ENCODE measurements at regions not wholly inside any gene's neighbourhood (a gene's known extent, or its start where the extent isn't known, plus 50 kb on each side); places are given as distances from the start of the nearest gene placed in this dataset.

GRCh38 chr15:47492195-47492594, 225.1 kb upstream of the SEMA6D start:
- Histone ChIP-seq H2AFZ (ENCODE audit: low read length) (no peak overlapping the region), H3K9ac (replicated peaks in 1 of 4; ENCODE audit: extremely low read depth in 1 of 4, low read depth in 3 of 4, low read length in 3 of 4) (no peak overlapping the region), H3K4me3 (ENCODE audit: extremely low read depth in 1 of 4, insufficient read depth in 2 of 4, low read depth in 3 of 4, low read length in 4 of 4) (no peak overlapping the region), H3K27ac (ENCODE audit: low read depth, low read length) (no peak overlapping the region), H3K79me2 (ENCODE audit: control insufficient read depth in 1 of 2, insufficient read depth in 2 of 2, low read length in 2 of 2) (no peaks in the 10 kb centered on the region), H3K18ac (ENCODE audit: extremely low read depth, low read length) (no peak overlapping the region), H3K4me2 (ENCODE audit: insufficient read depth in 1 of 2, low read depth in 2 of 2, low read length in 2 of 2) (no peak overlapping the region), H4K91ac (replicated peaks; ENCODE audit: insufficient read length, low read length) (no peak overlapping the region), H2AK5ac (ENCODE audit: low read depth, low read length) (no peak overlapping the region), H3K23ac (ENCODE audit: insufficient read length) (no peak overlapping the region), H4K5ac (ENCODE audit: insufficient read length, low read depth, low read length) (no peak overlapping the region), H2BK5ac (ENCODE audit: low read depth, low read length) (no peak overlapping the region), H2BK20ac (ENCODE audit: low read length) (no peak overlapping the region), H3K23me2 (ENCODE audit: low read depth, low read length) (no peaks in the 10 kb centered on the region), H4K20me1 (replicated peaks in 1 of 2; ENCODE audit: control insufficient read depth in 1 of 2, insufficient read depth in 2 of 2, low read length in 2 of 2) (no peaks in the 10 kb centered on the region), H3K56ac (replicated peaks; ENCODE audit: insufficient read length, low read depth, low read length) (no peak overlapping the region), H2BK15ac (ENCODE audit: low read length) (no peak overlapping the region), H4K8ac (ENCODE audit: extremely low read depth, insufficient read depth, low read length) (no peak overlapping the region), H2BK120ac (replicated peaks; ENCODE audit: low read depth, low read length) (no peak overlapping the region), H3K4me1 (replicated peaks in 1 of 4; ENCODE audit: control insufficient read depth in 3 of 4, insufficient read depth in 4 of 4, low read length in 3 of 4) (no peaks in the 10 kb centered on the region), H3K9me3 (ENCODE audit: insufficient read depth in 2 of 2, low read depth in 1 of 2, low read length in 1 of 2) (no peaks in the 10 kb centered on the region), H3K14ac (ENCODE audit: insufficient read length) (no peak overlapping the region), H3K79me1 (ENCODE audit: low read depth, low read length) (no peaks in the 10 kb centered on the region), H3K36me3 (ENCODE audit: control insufficient read depth in 2 of 4, insufficient read depth in 4 of 4, low read length in 3 of 4) (no peaks in the 10 kb centered on the region), H2BK12ac (ENCODE audit: low read depth, low read length) (no peak overlapping the region), H3K27me3 (replicated peaks in 1 of 4; ENCODE audit: control insufficient read depth in 3 of 4, extremely low read depth in 1 of 4, insufficient read depth in 3 of 4, low read length in 3 of 4) (no peaks in the 10 kb centered on the region), H3K4ac (replicated peaks; ENCODE audit: insufficient read length, low read depth, low read length) (no peak overlapping the region)
- DNase-seq (ENCODE audit: low read depth in 1 of 2, low spot score in 2 of 2) (no peak), FAIRE-seq (no peak)
- ChIA-PET CTCF (ENCODE audit: partially characterized antibody) (interaction anchor here (1.1 kb wide), 1 partner anchor 25 kb away, joined by 3 read pairs; no protein-coding TSS in a partner anchor), POLR2A (ENCODE audit: partially characterized antibody) (no interaction called here)
- TF ChIP-seq SUZ12 (IDR thresholded peaks at IDR 0.05; ENCODE audit: low read length) (no peak), JUN (IDR thresholded peaks at IDR 0.05; ENCODE audit: low read depth, low read length) (no peak), KDM4A (IDR thresholded peaks at IDR 0.05; ENCODE audit: low read depth, low read length, severe bottlenecking) (no peak), POU5F1 (IDR thresholded peaks at IDR 0.05; ENCODE audit: low read depth, low read length) (no peak)

Data from H1 (cell line).